HAP-1 (cell line): ENCODE measurements at regions not wholly inside any gene's neighbourhood (a gene's known extent, or its start where the extent isn't known, plus 50 kb on each side); places are given as distances from the start of the nearest gene placed in this dataset.

Experiments
- DNase-seq, 2 experiments: peaks; one replicate each; pipeline ENCODE4 v3.0.0-alpha.2; 2016 to 2020; ENCODE audit warnings: low spot score in 2 of 2
- H3K27me3 ChIP-seq: fragments of 250-450 bp; sonication (Bioruptor Pico); 2 replicates; pipeline ENCODE4 v1.5.1; 2020; ENCODE audit warnings: low read depth, mild to moderate bottlenecking, moderate library complexity
- H3K36me3 ChIP-seq: fragments of 250-450 bp; sonication (Bioruptor Pico); replicated peaks from 2 replicates; pipeline ENCODE4 v1.5.1; 2020; ENCODE audit warnings: mild to moderate bottlenecking
- H3K4me1 ChIP-seq: fragments of 250-450 bp; sonication (Bioruptor Pico); 2 replicates; pipeline ENCODE4 v1.5.1; 2020; ENCODE audit warnings: mild to moderate bottlenecking
- H3K4me3 ChIP-seq: fragments of 250-450 bp; sonication (Bioruptor Pico); 2 replicates; pipeline ENCODE4 v1.5.1; 2020; ENCODE audit warnings: mild to moderate bottlenecking, moderate library complexity
- H3K9me3 ChIP-seq: fragments of 250-450 bp; sonication (Bioruptor Pico); 2 replicates; pipeline ENCODE4 v1.5.1; 2020; ENCODE audit warnings: mild to moderate bottlenecking, moderate library complexity
- in situ Hi-C: fragments of 300-500 bp; cut with MboI; formaldehyde crosslinking; loops from 3 replicates; pipeline ENCODE4 v1.14.3; 2020; ENCODE audit warnings: low sequenced_read_pairs, inconsistent platforms, mixed read lengths

GRCh38 chr17:70483624-70484023 is 314.3 kb downstream of the KCNJ2 start:
- Histone ChIP-seq H3K36me3 (no peaks in the 10 kb centered on the region), H3K4me3 (no peak overlapping the region), H3K9me3 (no peaks in the 10 kb centered on the region; the same call in 1 of the 2 replicates), H3K4me1 (no peaks in the 10 kb centered on the region), H3K27me3 (no peaks in the 10 kb centered on the region)
- no peak for DNase-seq
- in situ Hi-C loops, result no loop called here

DNA sequence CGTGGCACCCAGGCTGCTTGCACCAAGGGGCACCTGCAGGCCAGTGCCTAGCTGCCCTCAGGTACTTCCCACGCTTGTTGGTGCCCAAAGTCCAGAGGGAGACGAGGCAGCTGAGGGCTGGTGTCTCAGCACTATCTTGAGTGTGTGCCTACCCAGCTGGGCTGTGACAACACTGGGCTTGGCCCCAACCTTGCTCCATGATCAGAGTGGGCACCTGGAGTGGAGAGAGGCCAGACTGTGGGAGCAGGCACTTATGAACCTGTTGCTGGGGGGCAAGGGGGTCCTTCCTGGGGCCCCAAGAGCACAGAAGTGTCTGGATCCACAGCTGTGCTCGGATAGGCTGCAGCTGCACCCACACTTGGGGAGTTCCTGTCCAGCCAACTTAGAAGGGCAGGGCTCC is 314.7 kb downstream of the KCNJ2 start:
- Histone ChIP-seq H3K4me3 (no peak overlapping the region), H3K4me1 (no peaks in the 10 kb centered on the region), H3K27me3 (no peaks in the 10 kb centered on the region), H3K9me3 (no peaks in the 10 kb centered on the region; the same call in 1 of the 2 replicates), H3K36me3 (no peaks in the 10 kb centered on the region)
- in situ Hi-C loops, result no loop called here
- DNase-seq, result no peak

GRCh38 chr17:70484496-70484895 is 315.2 kb downstream of the KCNJ2 start:
- DNase-seq, result no peak
- Histone ChIP-seq H3K27me3 (no peaks in the 10 kb centered on the region), H3K4me3 (no peak overlapping the region), H3K36me3 (no peaks in the 10 kb centered on the region), H3K9me3 (no peaks in the 10 kb centered on the region; the same call in 1 of the 2 replicates), H3K4me1 (no peaks in the 10 kb centered on the region)
- in situ Hi-C loops, result no loop called here

DNA sequence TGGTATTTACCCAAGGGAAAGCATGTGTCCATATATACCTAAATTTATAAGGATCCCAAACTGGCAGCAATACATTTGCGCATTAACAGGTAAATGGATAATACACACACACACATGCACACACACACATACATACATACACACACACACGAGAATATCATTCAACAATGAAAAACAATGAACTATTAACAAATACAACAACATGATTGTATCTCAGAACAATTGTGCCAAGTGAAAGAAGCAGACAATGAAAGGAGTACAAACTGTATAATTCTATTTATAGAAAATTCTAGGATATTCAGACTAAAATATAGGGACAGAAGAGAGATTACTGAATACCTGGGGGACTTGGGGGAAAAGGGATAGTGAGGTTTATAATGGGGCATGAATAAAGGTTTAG is 323.0 kb downstream of the KCNJ2 start:
- no peaks in the 10 kb centered on the region for H3K4me1 ChIP-seq
- H3K27me3 ChIP-seq, result no peaks in the 10 kb centered on the region
- in situ Hi-C loops, result no loop called here
- H3K4me3 ChIP-seq, result no peak overlapping the region
- DNase-seq, result no peak
- H3K36me3 ChIP-seq, result no peaks in the 10 kb centered on the region
- H3K9me3 ChIP-seq, result no peaks in the 10 kb centered on the region

- Histone ChIP-seq H3K4me3 (no peak overlapping the region), H3K4me1 (no peaks in the 10 kb centered on the region), H3K36me3 (no peaks in the 10 kb centered on the region), H3K27me3 (no peaks in the 10 kb centered on the region), H3K9me3 (no peaks in the 10 kb centered on the region)
- in situ Hi-C loops, result no loop called here
- no peak for DNase-seq
These were observed 324.0 kb downstream of the KCNJ2 start for GRCh38 chr17:70493277-70493874.

- Histone ChIP-seq H3K27me3 (no peaks in the 10 kb centered on the region), H3K9me3 (no peaks in the 10 kb centered on the region), H3K4me3 (no peak overlapping the region), H3K36me3 (no peaks in the 10 kb centered on the region), H3K4me1 (no peaks in the 10 kb centered on the region)
- in situ Hi-C loops, result no loop called here
- DNase-seq, result no peak
These were observed 329.3 kb downstream of the KCNJ2 start for GRCh38 chr17:70498631-70499030.

- no peaks in the 10 kb centered on the region for H3K27me3 ChIP-seq
- H3K4me3 ChIP-seq, result no peak overlapping the region
- no peak for DNase-seq
- H3K4me1 ChIP-seq, result no peaks in the 10 kb centered on the region
- in situ Hi-C loops, result no loop called here
- no peaks in the 10 kb centered on the region for H3K36me3 ChIP-seq
- H3K9me3 ChIP-seq, result no peaks in the 10 kb centered on the region
These were observed 329.9 kb downstream of the KCNJ2 start for GRCh38 chr17:70499067-70499786.

GRCh38 chr17:70503449-70503848 is 334.1 kb downstream of the KCNJ2 start:
- DNase-seq, result no peak
- H3K4me1 ChIP-seq, result no peaks in the 10 kb centered on the region
- no peaks in the 10 kb centered on the region for H3K9me3 ChIP-seq
- H3K27me3 ChIP-seq, result no peaks in the 10 kb centered on the region
- H3K4me3 ChIP-seq, result no peak overlapping the region
- no peaks in the 10 kb centered on the region for H3K36me3 ChIP-seq
- in situ Hi-C loops, result no loop called here

DNA sequence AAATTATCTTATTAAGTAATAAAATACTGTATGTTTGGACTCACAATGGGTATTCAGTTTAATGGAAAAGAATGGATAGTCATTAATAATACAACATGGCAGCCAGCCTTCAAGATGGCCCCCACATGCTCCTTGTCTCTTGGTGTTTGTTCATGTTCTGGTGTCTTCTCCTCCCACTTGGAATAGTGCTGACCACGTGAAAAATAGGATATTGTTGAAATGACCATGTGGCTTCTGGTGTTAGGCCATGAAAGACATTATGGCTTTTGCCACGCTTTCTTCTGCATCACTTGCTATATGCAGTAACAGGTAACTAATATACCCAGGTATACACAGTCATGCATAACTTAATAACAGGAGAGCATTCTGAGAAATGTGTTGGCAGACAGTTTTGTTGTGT is 341.0 kb downstream of the KCNJ2 start:
- H3K4me3 ChIP-seq, result no peak overlapping the region
- in situ Hi-C loops, result no loop called here
- H3K36me3 ChIP-seq, result no peaks in the 10 kb centered on the region
- no peak for DNase-seq
- H3K9me3 ChIP-seq, result no peaks in the 10 kb centered on the region
- H3K27me3 ChIP-seq, result no peaks in the 10 kb centered on the region
- H3K4me1 ChIP-seq, result no peaks in the 10 kb centered on the region

DNA sequence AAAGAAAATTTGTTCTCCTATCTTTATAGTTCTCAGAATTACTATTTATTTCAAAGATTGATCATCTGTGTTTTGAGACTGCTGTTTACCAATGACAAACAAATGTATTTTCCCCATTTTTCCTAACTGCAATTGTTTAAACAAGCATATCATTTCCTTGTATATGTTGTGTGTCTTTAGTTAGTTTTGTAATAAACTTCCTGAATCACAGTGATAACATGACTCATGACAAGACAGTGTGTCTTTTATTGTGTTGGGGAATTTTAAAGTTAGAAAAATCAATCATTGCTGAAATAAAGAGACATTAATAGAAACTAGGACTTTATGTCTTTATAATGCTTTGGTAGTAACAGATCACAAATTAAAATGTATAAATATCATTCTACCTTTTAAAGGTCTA is 348.5 kb downstream of the KCNJ2 start:
- H3K27me3 ChIP-seq, result no peaks in the 10 kb centered on the region
- no peaks in the 10 kb centered on the region for H3K36me3 ChIP-seq
- DNase-seq, result no peak
- no peak overlapping the region for H3K4me3 ChIP-seq
- no peaks in the 10 kb centered on the region for H3K4me1 ChIP-seq
- in situ Hi-C loops, result no loop called here
- H3K9me3 ChIP-seq, result no peaks in the 10 kb centered on the region

DNA sequence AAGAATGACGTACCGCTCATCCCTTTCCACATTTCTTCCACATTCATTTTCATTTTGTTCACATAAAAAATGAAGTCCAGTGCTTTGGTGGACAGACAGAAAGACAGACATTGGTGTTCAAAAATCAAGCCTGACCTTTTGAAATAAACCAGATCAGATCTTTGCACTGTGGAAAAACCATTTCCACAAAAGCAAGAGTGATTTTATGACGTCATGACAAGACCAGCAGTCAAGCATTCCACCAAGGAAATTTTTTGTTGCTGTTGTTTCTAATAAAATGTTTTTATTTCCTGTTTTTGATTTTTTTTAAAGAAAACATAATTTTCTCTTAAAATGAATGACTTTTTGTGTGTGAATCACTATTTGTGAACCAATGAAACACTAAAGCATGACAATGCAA is 350.0 kb downstream of the KCNJ2 start:
- Histone ChIP-seq H3K27me3 (no peaks in the 10 kb centered on the region), H3K4me1 (no peaks in the 10 kb centered on the region), H3K36me3 (no peaks in the 10 kb centered on the region), H3K9me3 (no peaks in the 10 kb centered on the region), H3K4me3 (no peak overlapping the region)
- in situ Hi-C loops, result no loop called here
- no peak for DNase-seq

GRCh38 chr17:70520447-70520846 is 351.1 kb downstream of the KCNJ2 start:
- no peaks in the 10 kb centered on the region for H3K9me3 ChIP-seq
- in situ Hi-C loops, result no loop called here
- no peaks in the 10 kb centered on the region for H3K4me1 ChIP-seq
- H3K36me3 ChIP-seq, result no peaks in the 10 kb centered on the region
- H3K27me3 ChIP-seq, result no peaks in the 10 kb centered on the region
- no peak overlapping the region for H3K4me3 ChIP-seq
- no peak for DNase-seq

DNA sequence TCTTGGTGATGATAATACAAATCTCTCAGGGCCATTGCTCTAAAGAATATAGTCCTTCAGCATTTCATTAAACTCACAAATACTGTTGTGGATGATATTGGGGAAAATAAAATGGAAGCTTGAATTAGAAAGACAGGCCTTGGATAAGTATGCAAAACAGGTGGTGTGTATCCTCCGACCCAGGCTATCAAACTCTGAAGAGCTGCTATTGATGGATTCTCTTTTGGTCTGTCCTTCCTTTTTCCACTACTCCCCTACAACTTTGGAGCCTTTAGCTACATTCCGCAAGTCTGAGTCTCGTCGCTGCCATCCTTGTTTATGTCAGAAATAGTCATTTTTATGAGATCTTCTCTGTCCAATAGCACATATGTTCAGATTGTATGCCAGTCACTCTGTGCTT is 351.6 kb downstream of the KCNJ2 start:
- no peaks in the 10 kb centered on the region for H3K9me3 ChIP-seq
- no peaks in the 10 kb centered on the region for H3K36me3 ChIP-seq
- in situ Hi-C loops, result no loop called here

DNA sequence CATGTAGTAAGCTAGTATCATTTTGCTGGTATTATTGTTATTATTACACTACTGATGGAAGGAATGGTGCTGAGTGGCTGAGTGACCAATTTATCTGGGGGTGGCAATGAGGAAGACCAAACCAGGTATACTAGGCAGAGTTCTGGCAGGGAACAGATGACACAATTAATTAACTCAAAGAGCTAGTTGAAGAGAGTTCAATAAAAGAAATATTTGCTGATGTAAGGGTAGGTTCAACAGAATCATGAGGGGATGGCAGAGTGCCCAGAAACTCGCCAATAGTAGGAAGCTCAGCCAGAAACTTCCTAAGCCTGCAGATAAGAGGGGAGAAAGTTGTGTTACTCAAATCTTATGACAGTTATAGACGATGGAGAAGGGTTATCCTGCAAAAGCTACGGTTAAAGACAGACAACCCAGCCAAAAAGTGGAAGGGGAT is 352.5 kb downstream of the KCNJ2 start:
- no peaks in the 10 kb centered on the region for H3K27me3 ChIP-seq
- no peaks in the 10 kb centered on the region for H3K9me3 ChIP-seq
- no peaks in the 10 kb centered on the region for H3K4me1 ChIP-seq
- in situ Hi-C loops, result no loop called here
- no peak for DNase-seq
- H3K4me3 ChIP-seq, result no peak overlapping the region
- H3K36me3 ChIP-seq, result no peaks in the 10 kb centered on the region

More for the DNA sequence above, 351.6 kb downstream of the KCNJ2 start:
- DNase-seq, result no peak
- H3K4me1 ChIP-seq, result no peaks in the 10 kb centered on the region
- H3K27me3 ChIP-seq, result no peaks in the 10 kb centered on the region
- no peak overlapping the region for H3K4me3 ChIP-seq
